ENCODE measurements at regions not wholly inside any gene's neighbourhood (a gene's known extent, or its start where the extent isn't known, plus 50 kb on each side); places are given as distances from the start of the nearest gene placed in this dataset.

DNA sequence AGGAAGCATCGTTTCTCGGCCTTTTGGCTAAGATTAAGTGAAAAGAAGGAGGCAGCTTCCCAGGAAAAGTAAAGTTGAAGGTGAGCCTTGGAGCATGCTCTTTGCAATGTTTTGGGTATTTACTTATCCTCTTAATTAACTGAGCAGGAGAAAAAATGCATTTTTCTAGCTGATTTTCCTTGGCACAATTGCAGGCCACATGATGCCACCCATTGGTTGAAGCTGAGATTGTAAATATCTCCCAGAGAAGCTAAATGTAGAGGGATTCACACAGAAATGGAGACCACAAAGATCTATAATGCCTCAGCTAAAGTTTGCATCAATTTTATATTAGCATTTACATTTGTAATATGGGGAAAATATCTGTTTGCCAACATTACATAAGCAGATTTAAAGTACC, 294.1 kb downstream of the KCNS3 start:
- H3K4me3 ChIP-seq (ENCODE audit: low read length) = no peak overlapping the region
- Mint-ChIP-seq H3K4me1 (no peaks in the 10 kb centered on the region), H3K9me3 (peaks cover 0 to 4% (median 0%) of the 10 kb centered on the region in 11 donors), H3K27ac (no peak overlapping the region), H3K4me3 (no peak overlapping the region), H3K27me3 (peaks cover 0 to 11% (median 0%) of the 10 kb centered on the region in 5 donors), H3K36me3 (no peaks in the 10 kb centered on the region)
- H3K27ac ChIP-seq (ENCODE audit: low read depth, low read length) = no peak overlapping the region
- no peaks in the 10 kb centered on the region for H3K27me3 ChIP-seq (ENCODE audit: control insufficient read depth in 2 of 2, insufficient read depth in 2 of 2, low read length in 2 of 2)
- intact Hi-C loops (cut with micrococcal nuclease) = loop anchor here in 1 of 2 donors (10.0 kb wide), 1 partner anchor 458 kb away; no protein-coding TSS in a partner anchor
- no peak for ATAC-seq
- no peaks in the 10 kb centered on the region for H3K36me3 ChIP-seq (ENCODE audit: control insufficient read depth in 2 of 3, insufficient read depth in 3 of 3, low read length in 3 of 3)
- POLR2A ChIA-PET = no interaction called here
- no peak for DNase-seq
- H3K9me3 ChIP-seq (ENCODE audit: control insufficient read depth in 2 of 3, low read length in 3 of 3) = no peaks in the 10 kb centered on the region
- H3K4me1 ChIP-seq (ENCODE audit: control insufficient read depth in 2 of 2, insufficient read depth in 2 of 2, low read length in 2 of 2) = no peaks in the 10 kb centered on the region
- CTCF ChIA-PET = interaction anchor here (1.1 kb wide), 1 partner anchor 453 kb away, joined by 3 read pairs; no protein-coding TSS in a partner anchor

- no peak for DNase-seq
- no peaks in the 10 kb centered on the region for H3K36me3 Mint-ChIP-seq
- peaks cover 0 to 11% (median 5%) of the 10 kb centered on the region in 5 donors for H3K27me3 Mint-ChIP-seq
- intact Hi-C loops (cut with micrococcal nuclease) = loop anchor here in 1 of 2 donors (10.0 kb wide), 1 partner anchor 457 kb away; no protein-coding TSS in a partner anchor
- no peak overlapping the region for H3K4me3 Mint-ChIP-seq
- no peaks in the 10 kb centered on the region for H3K36me3 ChIP-seq (ENCODE audit: control insufficient read depth in 2 of 3, insufficient read depth in 3 of 3, low read length in 3 of 3)
- no peaks in the 10 kb centered on the region for H3K27me3 ChIP-seq (ENCODE audit: control insufficient read depth in 2 of 2, insufficient read depth in 2 of 2, low read length in 2 of 2)
- no peaks in the 10 kb centered on the region for H3K4me1 Mint-ChIP-seq
- peaks cover 0 to 4% (median 0%) of the 10 kb centered on the region in 11 donors for H3K9me3 Mint-ChIP-seq
- ChIA-PET CTCF (no interaction called here), POLR2A (no interaction called here)
- no peak overlapping the region for H3K27ac Mint-ChIP-seq
- no peaks in the 10 kb centered on the region for H3K4me1 ChIP-seq (ENCODE audit: control insufficient read depth in 2 of 2, insufficient read depth in 2 of 2, low read length in 2 of 2)
- H3K27ac ChIP-seq (ENCODE audit: low read depth, low read length) = no peak overlapping the region
- ATAC-seq = no peak
- no peak overlapping the region for H3K4me3 ChIP-seq (ENCODE audit: low read length)
- H3K9me3 ChIP-seq (ENCODE audit: control insufficient read depth in 2 of 3, low read length in 3 of 3) = no peaks in the 10 kb centered on the region
Observed at GRCh38 chr2:18171191-18172139, 293.0 kb downstream of the KCNS3 start.

GRCh38 chr2:18170642-18171041, 292.2 kb downstream of the KCNS3 start:
- Histone ChIP-seq H3K9me3 (ENCODE audit: control insufficient read depth in 2 of 3, low read length in 3 of 3) (no peaks in the 10 kb centered on the region), H3K4me3 (ENCODE audit: low read length) (no peak overlapping the region), H3K4me1 (ENCODE audit: control insufficient read depth in 2 of 2, insufficient read depth in 2 of 2, low read length in 2 of 2) (no peaks in the 10 kb centered on the region), H3K36me3 (ENCODE audit: control insufficient read depth in 2 of 3, insufficient read depth in 3 of 3, low read length in 3 of 3) (no peaks in the 10 kb centered on the region), H3K27ac (ENCODE audit: low read depth, low read length) (no peak overlapping the region), H3K27me3 (ENCODE audit: control insufficient read depth in 2 of 2, insufficient read depth in 2 of 2, low read length in 2 of 2) (no peaks in the 10 kb centered on the region)
- intact Hi-C loops (cut with micrococcal nuclease) = loop anchor here in 1 of 2 donors (10.0 kb wide), 1 partner anchor 456 kb away; no protein-coding TSS in a partner anchor
- Mint-ChIP-seq H3K36me3 (no peaks in the 10 kb centered on the region), H3K4me1 (no peaks in the 10 kb centered on the region), H3K4me3 (no peak overlapping the region), H3K27me3 (peaks cover 0 to 11% (median 5%) of the 10 kb centered on the region in 5 donors), H3K27ac (no peak overlapping the region), H3K9me3 (peaks cover 0 to 7% (median 0%) of the 10 kb centered on the region in 11 donors)
- CTCF ChIA-PET = no interaction called here
- POLR2A ChIA-PET = no interaction called here
- no peak for DNase-seq
- ATAC-seq = no peak

GRCh38 chr2:18169893-18170175, 291.4 kb downstream of the KCNS3 start:
- Histone ChIP-seq H3K4me1 (ENCODE audit: control insufficient read depth in 2 of 2, insufficient read depth in 2 of 2, low read length in 2 of 2) (no peaks in the 10 kb centered on the region), H3K27ac (ENCODE audit: low read depth, low read length) (no peak overlapping the region), H3K36me3 (ENCODE audit: control insufficient read depth in 2 of 3, insufficient read depth in 3 of 3, low read length in 3 of 3) (no peaks in the 10 kb centered on the region), H3K27me3 (ENCODE audit: control insufficient read depth in 2 of 2, insufficient read depth in 2 of 2, low read length in 2 of 2) (no peaks in the 10 kb centered on the region), H3K4me3 (ENCODE audit: low read length) (no peak overlapping the region), H3K9me3 (ENCODE audit: control insufficient read depth in 2 of 3, low read length in 3 of 3) (no peaks in the 10 kb centered on the region)
- CTCF ChIA-PET = no interaction called here
- no peak overlapping the region for H3K4me3 Mint-ChIP-seq
- ATAC-seq (no peak), DNase-seq (no peak)
- H3K36me3 Mint-ChIP-seq = no peaks in the 10 kb centered on the region
- no peak overlapping the region for H3K27ac Mint-ChIP-seq
- no peaks in the 10 kb centered on the region for H3K4me1 Mint-ChIP-seq
- intact Hi-C loops (cut with micrococcal nuclease) = loop anchor here in 1 of 2 donors (10.0 kb wide), 1 partner anchor 455 kb away; no protein-coding TSS in a partner anchor
- peaks cover 0 to 7% (median 0%) of the 10 kb centered on the region in 11 donors for H3K9me3 Mint-ChIP-seq
- POLR2A ChIA-PET = no interaction called here
- H3K27me3 Mint-ChIP-seq = peaks cover 0 to 16% (median 11%) of the 10 kb centered on the region in 5 donors

DNA sequence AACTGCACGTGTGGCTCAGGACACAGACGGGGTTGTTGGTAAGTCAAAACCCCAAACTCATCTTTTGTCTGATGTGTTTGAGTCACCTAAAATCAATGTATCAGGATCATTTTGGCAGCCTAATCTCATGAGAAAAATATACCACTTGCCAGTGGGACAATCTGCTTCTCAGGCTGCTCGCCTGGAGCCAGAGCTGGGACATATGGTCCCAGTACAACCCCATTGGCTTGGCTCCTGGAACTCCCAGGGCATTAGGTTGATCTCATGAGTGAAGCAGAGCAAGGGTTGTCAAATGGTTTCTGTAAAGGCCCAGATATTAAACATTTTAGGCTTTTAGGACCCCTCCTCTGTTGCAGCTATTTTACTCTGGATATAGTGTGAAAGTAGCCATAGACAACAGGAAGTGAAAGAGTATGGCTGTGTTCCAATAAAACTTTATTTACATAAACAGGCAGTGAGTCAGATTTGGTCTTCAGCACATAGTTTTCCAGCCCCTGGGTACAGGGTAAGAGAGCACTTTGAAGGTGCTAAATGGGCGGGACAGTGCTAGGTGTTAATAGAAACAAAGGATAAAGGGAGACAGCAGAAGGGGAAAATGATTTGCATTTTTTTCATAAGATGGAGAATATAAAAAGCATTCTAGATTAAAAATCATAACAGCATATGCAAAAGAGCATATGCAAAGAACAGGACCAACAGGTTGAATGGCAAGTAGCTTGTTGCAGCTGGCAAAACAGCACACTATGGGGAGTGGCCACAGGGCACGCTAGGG, 290.8 kb downstream of the KCNS3 start:
- H3K27ac Mint-ChIP-seq = no peak overlapping the region
- ATAC-seq = no peak
- CTCF ChIA-PET = no interaction called here
- peaks cover 0 to 8% (median 0%) of the 10 kb centered on the region in 11 donors for H3K9me3 Mint-ChIP-seq
- intact Hi-C loops (cut with micrococcal nuclease) = no loop called here
- no peaks in the 10 kb centered on the region for H3K4me1 ChIP-seq (ENCODE audit: control insufficient read depth in 2 of 2, insufficient read depth in 2 of 2, low read length in 2 of 2)
- no peaks in the 10 kb centered on the region for H3K27me3 ChIP-seq (ENCODE audit: control insufficient read depth in 2 of 2, insufficient read depth in 2 of 2, low read length in 2 of 2)
- H3K36me3 ChIP-seq (ENCODE audit: control insufficient read depth in 2 of 3, insufficient read depth in 3 of 3, low read length in 3 of 3) = no peaks in the 10 kb centered on the region
- no peaks in the 10 kb centered on the region for H3K4me1 Mint-ChIP-seq
- no peaks in the 10 kb centered on the region for H3K9me3 ChIP-seq (ENCODE audit: control insufficient read depth in 2 of 3, low read length in 3 of 3)
- H3K27ac ChIP-seq (ENCODE audit: low read depth, low read length) = no peak overlapping the region
- peaks cover 0 to 16% (median 11%) of the 10 kb centered on the region in 5 donors for H3K27me3 Mint-ChIP-seq
- no peaks in the 10 kb centered on the region for H3K36me3 Mint-ChIP-seq
- POLR2A ChIA-PET = no interaction called here
- DNase-seq = no peak
- H3K4me3 ChIP-seq (ENCODE audit: low read length) = no peak overlapping the region
- H3K4me3 Mint-ChIP-seq = no peak overlapping the region

DNA sequence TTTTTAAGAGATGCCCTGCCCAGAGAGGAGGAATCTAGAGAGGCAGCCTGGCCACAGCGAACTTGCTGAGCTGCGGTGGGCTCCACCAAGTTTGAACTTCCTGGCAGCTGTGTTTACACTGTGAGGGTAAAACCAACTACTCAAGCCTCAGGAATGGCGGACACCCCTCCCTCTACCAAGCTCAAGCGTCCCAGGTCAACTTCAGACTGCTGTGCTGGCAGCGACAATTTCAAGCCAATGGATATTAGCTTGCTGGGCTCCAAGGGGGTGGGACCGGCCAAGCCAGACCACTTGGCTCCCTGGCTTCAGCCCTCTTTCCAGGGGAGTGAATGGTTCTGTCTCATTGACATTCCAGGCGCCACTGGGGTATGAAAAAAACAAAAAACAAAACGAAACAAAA, 289.4 kb downstream of the KCNS3 start:
- H3K4me1 Mint-ChIP-seq = no peaks in the 10 kb centered on the region
- H3K27ac Mint-ChIP-seq = no peak overlapping the region
- Histone ChIP-seq H3K9me3 (ENCODE audit: control insufficient read depth in 2 of 3, low read length in 3 of 3) (no peaks in the 10 kb centered on the region), H3K36me3 (ENCODE audit: control insufficient read depth in 2 of 3, insufficient read depth in 3 of 3, low read length in 3 of 3) (no peaks in the 10 kb centered on the region), H3K4me3 (ENCODE audit: low read length) (no peak overlapping the region), H3K4me1 (ENCODE audit: control insufficient read depth in 2 of 2, insufficient read depth in 2 of 2, low read length in 2 of 2) (no peaks in the 10 kb centered on the region), H3K27ac (ENCODE audit: low read depth, low read length) (no peak overlapping the region), H3K27me3 (ENCODE audit: control insufficient read depth in 2 of 2, insufficient read depth in 2 of 2, low read length in 2 of 2) (no peaks in the 10 kb centered on the region)
- no peak overlapping the region for H3K4me3 Mint-ChIP-seq
- CTCF ChIA-PET = no interaction called here
- H3K36me3 Mint-ChIP-seq = no peaks in the 10 kb centered on the region
- POLR2A ChIA-PET = no interaction called here
- DNase-seq (no peak), ATAC-seq (no peak)
- peaks cover 0 to 13% (median 11%) of the 10 kb centered on the region in 5 donors for H3K27me3 Mint-ChIP-seq
- H3K9me3 Mint-ChIP-seq = peaks cover 0 to 10% (median 0%) of the 10 kb centered on the region in 11 donors
- intact Hi-C loops (cut with micrococcal nuclease) = no loop called here
